HG02759 (cell line): ENCODE measurements at regions not wholly inside any gene's neighbourhood (a gene's known extent, or its start where the extent isn't known, plus 50 kb on each side); places are given as distances from the start of the nearest gene placed in this dataset.

Experiments used
- ATAC-seq: cut with Tn5 transposase; IDR thresholded peaks from one replicate; pipeline ENCODE4 v1.9.1; 2021; ENCODE audit warnings: mild to moderate bottlenecking, moderate library complexity; ENCODE audit not compliant: unreplicated experiment

DNA sequence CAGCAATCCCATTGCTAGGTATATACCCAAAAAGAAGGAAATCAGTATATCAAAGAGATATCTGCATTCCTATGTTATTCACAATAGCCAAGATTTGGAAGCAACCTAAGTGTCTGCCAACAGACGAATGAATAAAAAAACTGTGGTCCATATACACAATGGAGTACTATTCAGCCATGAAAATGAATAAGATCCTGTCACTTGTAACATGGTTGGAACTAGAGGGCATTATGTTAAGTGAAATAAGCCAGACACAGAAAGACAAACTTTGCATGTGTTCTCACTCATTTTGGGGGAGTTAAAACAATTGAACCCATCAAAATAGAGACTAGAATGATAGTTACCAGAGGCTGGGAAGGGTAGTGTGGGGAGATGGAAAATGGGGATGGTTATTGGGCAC is 323.5 kb upstream of the NFE2L3 start:
- no peak for ATAC-seq

GRCh38 chr7:25829663-25830062 is 322.3 kb upstream of the NFE2L3 start:
- no peak for ATAC-seq

- ATAC-seq = no peak
Measured at GRCh38 chr7:25830215-25830614, 321.8 kb upstream of the NFE2L3 start.

DNA sequence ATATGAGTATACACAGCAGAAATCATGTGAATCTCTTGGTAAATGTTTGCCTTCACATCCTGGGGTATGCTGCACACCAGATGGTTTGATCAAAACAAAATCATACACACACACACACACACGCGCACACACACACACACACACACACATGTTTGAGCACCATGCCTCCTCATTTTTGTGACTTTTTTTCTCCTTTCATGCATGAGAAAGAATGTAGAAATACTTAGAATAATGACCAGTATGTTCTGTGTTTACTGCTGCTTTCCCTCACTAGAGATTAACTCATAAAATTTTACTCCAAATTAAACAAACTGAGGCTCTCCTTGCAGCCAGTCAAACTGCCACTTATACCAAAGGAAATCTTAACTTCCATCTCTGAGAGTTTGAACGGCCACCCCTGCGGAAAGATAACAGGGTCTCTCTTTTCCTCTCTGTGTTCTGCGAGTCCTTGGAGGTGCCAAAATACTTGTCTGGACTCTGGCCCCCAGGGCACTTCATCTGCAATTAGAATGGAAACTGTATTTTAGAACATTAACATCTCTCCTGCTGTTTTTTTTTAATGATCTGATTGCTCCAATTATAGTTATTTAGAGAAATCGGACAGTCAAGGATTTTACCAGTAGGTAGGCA is 320.8 kb upstream of the NFE2L3 start:
- no peak for ATAC-seq

DNA sequence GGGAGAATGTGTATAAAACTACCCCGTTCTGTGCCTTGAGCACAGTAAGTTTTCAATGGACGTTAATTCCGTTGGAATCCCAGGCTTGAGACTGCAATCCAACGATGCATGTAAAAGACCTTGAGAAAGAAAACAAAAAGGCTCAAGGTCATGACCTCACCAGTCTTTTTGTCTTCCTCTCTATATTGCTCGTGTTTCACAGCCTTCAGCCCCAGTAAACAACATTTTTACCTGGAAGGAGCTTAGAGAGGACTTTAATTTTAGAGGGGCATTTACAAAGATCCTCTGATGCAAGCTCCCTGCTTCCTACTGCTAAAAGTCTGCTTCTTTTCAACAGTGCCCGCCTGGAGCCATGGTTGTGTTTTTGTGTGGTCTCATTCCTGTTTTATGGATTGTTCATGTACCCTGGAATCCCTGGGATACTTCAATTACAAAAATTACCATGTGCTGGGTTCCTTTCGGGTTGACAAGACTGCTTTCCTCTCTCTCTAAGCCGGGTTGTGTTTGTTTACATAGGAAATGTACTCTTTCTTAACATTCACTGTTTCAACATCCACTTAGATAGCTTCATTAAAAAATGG is 320.1 kb upstream of the NFE2L3 start:
- no peak for ATAC-seq

DNA sequence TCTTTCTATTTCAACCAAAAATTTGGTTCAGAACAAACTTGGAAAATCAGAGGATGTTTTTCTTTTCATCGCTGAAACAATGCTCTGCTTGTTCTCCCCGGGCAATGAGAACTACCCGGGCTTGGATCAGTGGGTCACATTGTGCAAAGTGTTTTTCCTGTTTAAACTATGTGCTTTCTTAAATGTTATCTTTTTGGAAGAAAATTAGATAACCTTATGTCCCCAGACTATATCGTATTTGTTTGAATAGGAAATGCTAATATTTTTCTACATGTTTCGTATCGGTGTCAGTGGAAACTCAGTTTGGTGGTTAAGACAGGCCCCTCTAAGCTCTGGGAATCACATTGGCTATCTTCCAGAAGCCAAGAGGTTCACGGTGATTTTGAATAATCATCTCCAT is 319.5 kb upstream of the NFE2L3 start:
- no peak for ATAC-seq

DNA sequence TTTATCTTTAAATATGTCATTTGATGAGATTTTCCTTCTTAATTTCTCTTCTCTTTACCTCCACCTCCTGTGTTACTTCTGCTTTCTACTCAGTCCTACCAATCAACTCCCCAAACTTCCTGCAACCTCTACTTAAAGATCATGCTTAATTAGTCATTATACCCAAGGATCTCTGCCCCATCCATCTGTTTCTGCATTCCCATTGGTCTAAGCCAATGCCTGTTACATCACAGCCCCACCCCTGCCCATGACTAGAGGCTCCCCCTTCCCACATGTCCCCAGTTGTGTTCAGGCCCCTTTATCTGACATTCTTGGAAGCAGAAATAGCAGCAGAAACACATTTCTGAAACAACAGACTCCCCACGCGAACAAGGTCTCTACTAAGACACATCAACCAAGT is 319.1 kb upstream of the NFE2L3 start:
- no peak for ATAC-seq

- ATAC-seq = no peak
Measured at GRCh38 chr7:25834050-25834449, 317.9 kb upstream of the NFE2L3 start.

DNA sequence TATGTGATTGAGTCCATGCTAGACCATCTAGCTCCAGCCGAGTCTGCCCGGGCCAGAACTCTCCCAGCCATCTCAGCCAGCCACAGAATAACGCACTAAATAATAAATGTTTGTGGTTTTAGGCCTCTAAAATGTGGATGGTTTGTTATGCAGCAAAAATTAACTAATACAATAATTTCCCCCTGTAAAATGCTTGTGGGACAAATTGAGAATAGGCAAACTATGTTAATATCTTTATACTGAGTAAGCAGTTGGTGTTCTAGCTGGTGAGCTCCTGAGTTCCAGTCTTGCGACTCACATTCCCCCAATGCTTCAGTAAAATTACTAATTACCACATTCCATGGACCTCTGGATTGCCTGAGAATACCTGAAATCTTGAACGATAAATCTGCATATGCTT is 316.8 kb upstream of the NFE2L3 start:
- ATAC-seq = no peak

- ATAC-seq = no peak
Measured at GRCh38 chr7:25839084-25839769, 312.8 kb upstream of the NFE2L3 start.

DNA sequence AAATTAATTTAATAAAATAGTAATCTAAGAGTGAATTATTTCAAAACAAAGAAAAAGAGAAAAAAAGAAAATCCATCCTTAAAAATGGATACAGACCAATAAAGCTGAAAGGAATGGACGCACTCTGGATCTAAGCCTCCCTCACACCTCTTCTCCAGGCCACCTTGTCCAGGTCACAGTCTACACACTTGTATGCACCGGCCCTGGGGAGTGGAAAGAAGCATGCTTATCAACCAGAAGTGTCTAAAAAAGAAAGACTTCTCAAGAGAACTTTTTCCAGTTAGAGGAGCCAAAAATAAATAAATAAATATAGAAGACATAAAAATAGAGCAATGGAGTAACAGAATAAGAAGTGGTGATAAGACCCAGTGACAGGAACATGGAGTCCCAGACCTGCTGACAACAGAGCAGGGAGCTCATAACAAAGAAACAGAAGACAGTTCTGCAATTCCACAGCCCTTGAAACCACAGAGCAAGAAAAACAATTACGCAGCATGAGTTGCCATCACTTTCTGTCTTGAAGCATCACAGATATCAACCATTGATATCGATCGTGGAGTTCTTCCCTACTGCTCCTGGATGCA is 311.7 kb upstream of the NFE2L3 start:
- ATAC-seq = no peak

DNA sequence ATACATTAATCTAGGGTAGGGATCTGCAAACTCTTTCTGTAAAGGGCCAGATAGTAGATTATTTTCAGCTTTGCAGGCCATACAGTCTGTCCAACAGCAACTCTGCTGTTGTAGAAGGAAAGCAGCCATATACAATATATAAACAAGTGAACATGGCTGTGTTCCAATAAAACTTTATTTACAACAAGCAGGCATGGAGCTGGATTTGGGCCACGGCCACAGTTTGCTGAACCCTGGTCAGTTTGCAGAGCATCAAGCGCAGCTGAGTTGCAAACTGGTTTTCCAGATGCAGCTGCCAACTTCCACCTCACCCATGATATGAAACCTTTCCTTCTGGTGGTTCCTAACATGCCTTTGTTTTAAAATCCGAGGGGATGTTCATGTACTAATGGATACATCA is 310.4 kb upstream of the NFE2L3 start:
- ATAC-seq = no peak

GRCh38 chr7:25842201-25842733 is 309.7 kb upstream of the NFE2L3 start:
- ATAC-seq = no peak

DNA sequence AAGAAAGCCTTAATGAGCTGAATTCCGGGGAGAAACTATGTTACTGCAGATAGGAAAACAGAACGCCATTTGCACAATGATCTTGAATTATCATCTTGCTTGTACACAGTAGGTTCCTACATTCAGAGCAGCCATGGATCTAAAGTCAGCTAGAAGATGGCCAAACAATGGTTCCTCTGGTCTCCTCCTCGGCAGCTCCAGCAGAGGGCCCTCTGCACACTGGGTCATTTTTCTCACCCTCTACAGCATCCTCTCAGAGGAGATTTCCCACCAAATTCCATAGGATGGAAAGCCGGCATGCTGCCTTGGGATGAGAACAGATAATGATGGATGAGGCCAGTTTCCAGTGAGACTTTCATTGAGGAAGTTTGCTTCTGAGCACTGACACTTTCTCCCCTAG is 308.5 kb upstream of the NFE2L3 start:
- no peak for ATAC-seq

- no peak for ATAC-seq
Measured at GRCh38 chr7:25844102-25844870, 307.7 kb upstream of the NFE2L3 start.

- ATAC-seq = no peak
Measured at GRCh38 chr7:25845464-25845863, 306.5 kb upstream of the NFE2L3 start.

- no peak for ATAC-seq
Measured at GRCh38 chr7:25846722-25847121, 305.3 kb upstream of the NFE2L3 start.

DNA sequence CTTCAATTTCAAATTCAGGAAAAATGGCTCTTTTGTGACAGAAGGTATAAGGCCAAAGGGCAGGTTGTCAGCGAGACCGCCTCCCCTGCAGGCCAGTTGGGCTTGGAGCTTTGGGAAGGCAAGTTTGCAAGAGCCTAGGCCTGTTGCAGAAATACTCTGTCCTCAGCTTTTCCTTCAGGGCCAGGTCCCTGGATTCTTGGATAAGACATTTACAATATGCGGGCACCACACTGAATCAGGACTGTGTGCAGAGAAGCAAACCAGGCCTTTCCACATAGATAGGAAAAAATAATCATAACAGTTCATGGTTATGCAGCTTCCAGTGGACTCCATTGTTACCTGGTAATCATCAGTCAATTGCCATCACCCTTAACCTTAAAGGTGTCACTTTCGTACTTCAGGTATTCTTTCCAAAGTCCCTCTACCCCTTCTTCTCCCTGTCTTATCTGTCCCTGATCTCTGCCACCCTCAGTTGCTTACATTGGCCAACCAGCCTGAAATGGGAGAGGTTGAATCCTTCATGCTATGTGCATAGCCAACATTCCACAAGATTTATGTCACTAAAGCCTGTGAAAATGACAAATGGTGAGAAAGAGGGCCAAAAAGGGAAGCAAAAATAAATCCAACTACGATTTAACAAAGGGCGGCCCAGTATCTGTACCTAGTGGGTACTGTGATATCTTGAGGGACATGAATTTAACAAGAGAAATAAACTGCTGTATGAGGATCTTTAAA is 304.5 kb upstream of the NFE2L3 start:
- ATAC-seq = no peak

- no peak for ATAC-seq
Measured at GRCh38 chr7:25849500-25850184, 302.4 kb upstream of the NFE2L3 start.

GRCh38 chr7:25850216-25850615 is 301.8 kb upstream of the NFE2L3 start:
- ATAC-seq = no peak
